ENCODE measurements at regions not wholly inside any gene's neighbourhood (a gene's known extent, or its start where the extent isn't known, plus 50 kb on each side); places are given as distances from the start of the nearest gene placed in this dataset.

DNA sequence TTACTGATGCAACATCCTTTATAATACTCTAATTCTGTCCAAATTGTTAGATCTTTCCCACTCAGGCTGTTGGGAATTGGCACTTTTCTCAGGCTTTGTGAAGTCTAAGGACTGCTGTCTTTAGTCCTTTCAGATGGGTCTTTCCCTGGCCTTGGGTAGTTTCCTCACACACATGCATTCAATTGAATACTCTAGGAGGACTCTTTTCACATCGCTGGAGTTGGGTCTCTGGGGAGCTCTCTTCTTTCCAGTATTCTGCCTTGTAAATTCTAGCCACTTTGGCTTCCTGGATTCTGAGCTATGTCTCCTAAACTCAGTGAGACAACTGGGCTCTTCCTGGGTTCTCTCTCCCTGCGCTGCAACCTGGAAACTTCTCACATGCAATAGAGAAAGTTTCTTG, 215.5 kb downstream of the SNX18 start:
- DNase-seq (ENCODE audit: extremely low read depth, low read depth): no peak

GRCh38 chr5:54732108-54732507, 214.5 kb downstream of the SNX18 start:
- no peak for TF ChIP-seq CTCF (IDR thresholded peaks at IDR 0.05; ENCODE audit: low read depth, low read length)
- no peak for DNase-seq (ENCODE audit: extremely low read depth, low read depth)

More for the DNA sequence above, 215.5 kb downstream of the SNX18 start:
- TF ChIP-seq CTCF (IDR thresholded peaks at IDR 0.05; ENCODE audit: low read depth, low read length): no peak

- DNase-seq (ENCODE audit: extremely low read depth, low read depth): no peak
- TF ChIP-seq CTCF (IDR thresholded peaks at IDR 0.05; ENCODE audit: low read depth, low read length): no peak
Measured at GRCh38 chr5:54728588-54728915, 211.0 kb downstream of the SNX18 start.

DNA sequence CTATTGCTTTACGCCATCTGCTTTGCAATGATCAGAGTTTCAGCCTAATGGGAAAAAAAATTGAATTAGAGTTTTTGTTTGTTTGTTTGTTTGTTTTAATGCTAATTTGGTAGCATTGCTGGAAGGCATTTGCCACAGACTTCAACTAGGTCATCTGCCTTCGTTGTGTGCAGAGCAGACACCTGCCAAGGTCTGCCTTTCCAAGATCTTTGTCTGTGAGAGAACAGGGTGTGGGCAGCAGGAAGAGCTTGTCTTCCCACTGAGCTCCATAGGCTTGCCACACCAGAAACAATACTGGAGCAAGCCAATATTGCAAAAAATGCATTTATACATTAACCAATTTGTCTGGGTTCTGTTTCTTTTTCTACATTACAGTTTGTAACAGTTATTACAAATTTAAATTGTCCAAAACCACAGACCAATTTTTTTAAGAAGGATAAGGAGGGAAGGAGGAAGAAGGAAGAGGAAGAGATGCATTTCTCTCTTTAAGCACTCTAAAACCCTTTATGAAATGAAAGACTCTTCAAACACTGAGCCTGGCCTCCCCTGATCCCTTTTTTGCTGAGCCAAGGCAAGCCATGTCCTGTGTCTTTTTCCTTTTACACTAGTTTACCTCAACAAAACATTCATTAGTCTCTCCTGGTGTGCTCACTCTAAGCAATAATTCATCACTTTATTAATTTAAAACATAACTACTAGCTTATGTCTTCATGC, 210.5 kb downstream of the SNX18 start:
- no peak for DNase-seq (ENCODE audit: extremely low read depth, low read depth)
- TF ChIP-seq CTCF (IDR thresholded peaks at IDR 0.05; ENCODE audit: low read depth, low read length): no peak

DNA sequence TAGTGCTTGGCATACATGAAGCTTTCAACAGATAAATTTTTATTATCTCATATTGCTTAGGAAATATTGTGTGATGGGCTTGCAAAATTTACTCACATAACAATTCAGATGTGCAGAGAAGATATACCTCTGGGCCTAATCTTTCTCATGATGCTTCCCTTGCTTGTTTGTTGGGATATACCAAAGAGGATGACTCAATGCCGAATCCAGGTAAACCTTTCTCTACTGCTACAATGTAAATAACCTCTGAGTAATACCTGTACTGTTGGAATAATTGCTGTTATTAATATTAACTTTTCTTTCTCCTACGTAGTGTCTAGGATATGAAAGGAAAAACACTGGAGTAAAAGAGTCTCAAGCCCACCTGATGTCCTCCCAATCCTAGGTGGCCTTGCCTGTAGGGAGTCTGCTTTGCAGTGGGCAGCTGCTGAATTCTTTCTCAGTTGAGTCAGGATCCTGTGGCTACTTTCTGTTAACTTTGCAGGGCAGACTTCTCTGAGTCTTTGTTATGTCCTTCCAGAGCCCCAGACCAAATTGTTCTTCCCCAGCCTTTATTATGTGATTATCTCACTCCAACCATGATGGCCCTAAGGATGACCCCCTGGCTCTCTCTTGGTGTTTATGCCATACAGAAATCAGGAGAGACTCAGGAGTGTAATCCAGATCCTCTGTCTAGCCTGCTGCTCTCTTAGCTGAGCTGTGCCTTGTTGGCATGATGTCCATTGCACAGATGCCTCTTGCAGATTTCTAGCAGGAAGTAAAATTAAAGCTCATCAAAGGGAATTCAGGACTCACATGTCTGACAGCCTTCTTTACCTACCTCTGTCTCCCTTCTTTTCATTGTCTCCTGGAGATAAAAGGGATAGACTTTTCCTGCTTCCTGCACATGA, 208.1 kb downstream of the SNX18 start:
- DNase-seq (ENCODE audit: extremely low read depth, low read depth): no peak
- no peak for TF ChIP-seq CTCF (IDR thresholded peaks at IDR 0.05; ENCODE audit: low read depth, low read length)

- no peak for TF ChIP-seq CTCF (IDR thresholded peaks at IDR 0.05; ENCODE audit: low read depth, low read length)
- DNase-seq (ENCODE audit: extremely low read depth, low read depth): no peak
Measured at GRCh38 chr5:54722846-54723433, 205.4 kb downstream of the SNX18 start.
